CD14-positive monocyte (primary cell): ENCODE measurements at regions not wholly inside any gene's neighbourhood (a gene's known extent, or its start where the extent isn't known, plus 50 kb on each side); places are given as distances from the start of the nearest gene placed in this dataset.

Experiments
- DNase-seq, 3 donors: peaks; one replicate each; pipeline ENCODE4 v3.0.0-alpha.2; 2011 to 2022
- H2AFZ ChIP-seq: 2 replicates; pipeline ENCODE4 v1.6.0; 2012; ENCODE audit warnings: mild to moderate bottlenecking, low read depth, low read length, inconsistent platforms; ENCODE audit not compliant: insufficient read depth, poor library complexity, severe bottlenecking
- H3K27ac ChIP-seq, 2 donors: 1 replicate in 1 of 2; 2 replicates in 1 of 2; pipeline ENCODE4 v1.5.1; 2012 to 2013; ENCODE audit warnings: low read length in 2 of 2, control low read depth in 1 of 2, inconsistent platforms in 1 of 2, low read depth in 1 of 2, mild to moderate bottlenecking in 1 of 2
- H3K27me3 ChIP-seq, 2 donors: one replicate each; pipeline versions ENCODE4 v1.6.0 to v1.6.1; 2011 to 2013; ENCODE audit warnings: low read length in 2 of 2; ENCODE audit not compliant: control insufficient read depth in 2 of 2, insufficient read depth in 2 of 2
- H3K36me3 ChIP-seq, 2 donors: replicated peaks in 1 of 2; 1 replicate in 1 of 2; 2 replicates in 1 of 2; pipeline versions ENCODE4 v1.5.1 to v1.6.1; 2012 to 2013; ENCODE audit warnings: low read length in 2 of 2, control low read depth in 1 of 2, inconsistent platforms in 1 of 2, mild to moderate bottlenecking in 1 of 2; ENCODE audit not compliant: insufficient read depth in 2 of 2, control insufficient read depth in 1 of 2
- H3K4me1 ChIP-seq, 2 donors: 1 replicate in 1 of 2; 2 replicates in 1 of 2; pipeline versions ENCODE4 v1.5.1 to v1.6.1; 2012 to 2013; ENCODE audit warnings: low read length in 2 of 2, control low read depth in 1 of 2, inconsistent platforms in 1 of 2, mild to moderate bottlenecking in 1 of 2, moderate library complexity in 1 of 2; ENCODE audit not compliant: insufficient read depth in 2 of 2, control insufficient read depth in 1 of 2
- H3K4me2 ChIP-seq: replicated peaks from 2 replicates; pipeline ENCODE3; 2012; ENCODE audit warnings: low read length, moderate library complexity, mild to moderate bottlenecking; ENCODE audit not compliant: poor library complexity, severe bottlenecking; ENCODE audit errors: extremely low read depth
- H3K4me3 ChIP-seq, 3 experiments: fragments of 200-600 bp in 1 of 3; sonication (generic) in 1 of 3; replicated peaks in 1 of 3; 1 replicate in 2 of 3; 2 replicates in 1 of 3; pipeline ENCODE4 v1.5.1; 2011 to 2013; ENCODE audit warnings: low read length in 3 of 3, mild to moderate bottlenecking in 3 of 3, control low read depth in 2 of 3, low read depth in 2 of 3, inconsistent platforms in 1 of 3, moderate library complexity in 1 of 3
- H3K79me2 ChIP-seq: 2 replicates; pipeline ENCODE4 v1.6.0; 2012; ENCODE audit warnings: mild to moderate bottlenecking, control low read depth, inconsistent platforms, low read length, moderate library complexity; ENCODE audit not compliant: insufficient read depth
- H3K9ac ChIP-seq: 2 replicates; pipeline ENCODE4 v1.6.0; 2017; ENCODE audit warnings: low read length, mild to moderate bottlenecking; ENCODE audit not compliant: insufficient read depth, poor library complexity, severe bottlenecking
- H3K9me3 ChIP-seq, 2 donors: replicated peaks in 1 of 2; 1 replicate in 1 of 2; 2 replicates in 1 of 2; pipeline versions ENCODE4 v1.5.1 to v1.6.1; 2012 to 2013; ENCODE audit warnings: low read length in 2 of 2, control low read depth in 1 of 2; ENCODE audit not compliant: control insufficient read depth in 1 of 2, insufficient read depth in 1 of 2
- H4K20me1 ChIP-seq: 2 replicates; pipeline ENCODE4 v1.6.0; 2012; ENCODE audit warnings: mild to moderate bottlenecking, low read length, control low read depth, moderate library complexity; ENCODE audit not compliant: insufficient read depth
- H3K27ac Mint-ChIP-seq, 7 donors: one replicate each; pipeline ENCODE4 v1.8.0; 2020; ENCODE audit warnings: mild to moderate bottlenecking in 7 of 7, mixed read lengths in 7 of 7, moderate library complexity in 6 of 7, inconsistent platforms in 2 of 7
- H3K27me3 Mint-ChIP-seq, 3 donors: one replicate each; pipeline ENCODE4 v1.8.0; 2021 to 2022; ENCODE audit warnings: low read depth in 3 of 3, mild to moderate bottlenecking in 3 of 3, mixed read lengths in 3 of 3, moderate library complexity in 3 of 3, inconsistent platforms in 1 of 3
- H3K36me3 Mint-ChIP-seq, 2 donors: one replicate each; pipeline ENCODE4 v1.8.0; 2020; ENCODE audit warnings: mixed read lengths in 2 of 2, inconsistent platforms in 1 of 2, mild to moderate bottlenecking in 1 of 2
- H3K4me1 Mint-ChIP-seq: one replicate; pipeline ENCODE4 v1.8.0; 2020; ENCODE audit warnings: mild to moderate bottlenecking, mixed read lengths
- H3K4me3 Mint-ChIP-seq, 2 donors: one replicate each; pipeline ENCODE4 v1.8.0; 2020; ENCODE audit warnings: mild to moderate bottlenecking in 2 of 2, mixed read lengths in 2 of 2, moderate library complexity in 1 of 2
- H3K9me3 Mint-ChIP-seq, 7 donors: one replicate each; pipeline ENCODE4 v1.8.0; 2020 to 2022; ENCODE audit warnings: mixed read lengths in 7 of 7, mild to moderate bottlenecking in 6 of 7, moderate library complexity in 6 of 7, inconsistent platforms in 2 of 7
- CTCF ChIP-seq: fragments of 200-600 bp; IDR thresholded peaks from one replicate; pipeline ENCODE4 v1.8.0; 2022; ENCODE audit warnings: antibody characterized with exemption, mild to moderate bottlenecking
- intact Hi-C, 2 donors: fragments of 100-400 bp; cut with micrococcal nuclease; formaldehyde crosslinking; loops; one replicate each; pipeline versions ENCODE4 v1.15.0 to v1.15.1; 2023

DNA sequence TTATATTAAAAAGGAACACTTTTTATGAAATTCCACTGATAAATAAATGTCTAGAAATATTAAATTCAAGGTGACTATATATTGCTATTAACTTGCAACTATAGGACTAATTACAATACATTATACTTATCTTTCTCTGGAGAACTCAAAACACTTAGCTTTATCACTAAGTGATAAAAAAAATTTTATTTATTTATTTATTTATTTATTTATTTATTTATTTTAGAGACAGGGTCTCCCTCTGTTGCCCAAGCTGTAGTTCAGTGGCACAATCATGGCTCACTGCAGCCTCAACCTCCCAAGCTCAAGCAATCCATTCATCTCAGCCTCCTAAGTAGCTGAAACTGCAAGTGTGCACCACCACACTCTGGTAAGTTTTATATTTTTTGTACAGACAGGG, 451.1 kb downstream of the DSC3 start:
- no peaks in the 10 kb centered on the region for H3K36me3 ChIP-seq
- no peak overlapping the region for H3K4me3 ChIP-seq
- H3K9me3 Mint-ChIP-seq = peaks cover 0 to 13% (median 6%) of the 10 kb centered on the region in 7 donors
- no peaks in the 10 kb centered on the region for H3K27me3 Mint-ChIP-seq
- intact Hi-C loops = no loop called here
- H3K4me3 Mint-ChIP-seq = no peak overlapping the region
- H3K4me1 Mint-ChIP-seq = no peaks in the 10 kb centered on the region
- no peak for TF ChIP-seq CTCF
- no peaks in the 10 kb centered on the region for H3K79me2 ChIP-seq
- DNase-seq = no peak
- H3K36me3 Mint-ChIP-seq = no peaks in the 10 kb centered on the region
- no peaks in the 10 kb centered on the region for H3K4me1 ChIP-seq
- no peak overlapping the region for H3K9ac ChIP-seq
- H4K20me1 ChIP-seq = no peaks in the 10 kb centered on the region
- H3K4me2 ChIP-seq = no peak overlapping the region
- H3K27ac ChIP-seq = no peak overlapping the region
- H3K9me3 ChIP-seq = no peaks in the 10 kb centered on the region
- H2AFZ ChIP-seq = no peak overlapping the region
- H3K27ac Mint-ChIP-seq = peak overlapping the region in 1 of 7 donors; percentile 32
- H3K27me3 ChIP-seq = no peaks in the 10 kb centered on the region

- Histone ChIP-seq H3K27me3 (no peaks in the 10 kb centered on the region), H3K4me1 (no peaks in the 10 kb centered on the region), H3K36me3 (no peaks in the 10 kb centered on the region), H3K79me2 (no peaks in the 10 kb centered on the region), H3K9me3 (peaks cover 0 to 2% of the 10 kb centered on the region in 2 donors), H3K27ac (no peak overlapping the region), H3K4me3 (no peak overlapping the region), H3K4me2 (no peak overlapping the region), H3K9ac (no peak overlapping the region), H4K20me1 (no peaks in the 10 kb centered on the region), H2AFZ (no peak overlapping the region)
- no peaks in the 10 kb centered on the region for H3K36me3 Mint-ChIP-seq
- H3K9me3 Mint-ChIP-seq = peaks cover 0 to 10% (median 0%) of the 10 kb centered on the region in 7 donors
- H3K4me1 Mint-ChIP-seq = no peaks in the 10 kb centered on the region
- no peak for DNase-seq
- no peak for TF ChIP-seq CTCF
- no peak overlapping the region for H3K4me3 Mint-ChIP-seq
- intact Hi-C loops = no loop called here
- no peak overlapping the region for H3K27ac Mint-ChIP-seq
- no peaks in the 10 kb centered on the region for H3K27me3 Mint-ChIP-seq
Observed at GRCh38 chr18:30588673-30589164, 453.8 kb downstream of the DSC3 start.
